Tibial nerve (tissue), 4 donors: ENCODE measurements at regions not wholly inside any gene's neighbourhood (a gene's known extent, or its start where the extent isn't known, plus 50 kb on each side); places are given as distances from the start of the nearest gene placed in this dataset.

ENCODE experiments used
- CTCF ChIP-seq, 5 experiments: fragments of 200-600 bp in 3 of 5; fragments of 450-650 bp in 2 of 5; sonication (generic) in 3 of 5; IDR thresholded peaks; one replicate each; pipeline ENCODE4 v1.5.1; 2016 to 2019; ENCODE audit warnings: antibody characterized with exemption in 5 of 5, mild to moderate bottlenecking in 3 of 5, moderate library complexity in 2 of 5
- EP300 ChIP-seq, 2 donors: sonication (generic); formaldehyde crosslinking; IDR thresholded peaks; one replicate each; pipeline ENCODE4 v1.6.1; 2017; ENCODE audit warnings: antibody characterized with exemption in 2 of 2, mild to moderate bottlenecking in 1 of 2
- POLR2A ChIP-seq, 2 donors: fragments of 450-650 bp; IDR thresholded peaks; one replicate each; pipeline ENCODE4 v1.6.1; 2017; ENCODE audit warnings: antibody characterized with exemption in 2 of 2, mild to moderate bottlenecking in 2 of 2, moderate library complexity in 2 of 2

GRCh38 chr14:71625175-71625574, 307.1 kb upstream of the RGS6 start:
- TF ChIP-seq CTCF (IDR thresholded peaks at IDR 0.05) (no peak), POLR2A (IDR thresholded peaks at IDR 0.05) (no peak), EP300 (IDR thresholded peaks at IDR 0.05) (no peak)
